DMS 273 (cell line): ENCODE measurements at regions not wholly inside any gene's neighbourhood (a gene's known extent, or its start where the extent isn't known, plus 50 kb on each side); places are given as distances from the start of the nearest gene placed in this dataset.

Source experiments
- DNase-seq: peaks from one replicate; lab custom pipeline; 2025; ENCODE audit not compliant: unreplicated experiment; lab: John Stamatoyannopoulos, UW

- DNase-seq, result no peak
Measured at GRCh38 chr15:27672537-27672936, 426.6 kb downstream of the OCA2 start.

GRCh38 chr15:27671819-27672437 lies 427.2 kb downstream of the OCA2 start:
- no peak for DNase-seq

GRCh38 chr15:27670486-27671209 lies 428.5 kb downstream of the OCA2 start:
- no peak for DNase-seq

GRCh38 chr15:27669641-27670040 lies 429.5 kb downstream of the OCA2 start:
- no peak for DNase-seq

GRCh38 chr15:27668471-27669220 lies 430.5 kb downstream of the OCA2 start:
- no peak for DNase-seq

GRCh38 chr15:27665002-27665401 lies 434.1 kb downstream of the OCA2 start:
- DNase-seq, result no peak

GRCh38 chr15:27662892-27663291 lies 436.2 kb downstream of the OCA2 start:
- no peak for DNase-seq

GRCh38 chr15:27660676-27661075 lies 438.4 kb downstream of the OCA2 start:
- no peak for DNase-seq

GRCh38 chr15:27656296-27656987 lies 442.7 kb downstream of the OCA2 start:
- DNase-seq, result no peak

GRCh38 chr15:27655056-27655455 lies 444.1 kb downstream of the OCA2 start:
- no peak for DNase-seq

GRCh38 chr15:27650244-27650643 lies 448.9 kb downstream of the OCA2 start:
- no peak for DNase-seq

- DNase-seq, result no peak
Measured at GRCh38 chr15:27648359-27648758, 450.8 kb downstream of the OCA2 start.

GRCh38 chr15:27646531-27646930 lies 452.6 kb downstream of the OCA2 start:
- no peak for DNase-seq

GRCh38 chr15:27645672-27646071 lies 453.4 kb downstream of the OCA2 start:
- no peak for DNase-seq

- no peak for DNase-seq
Measured at GRCh38 chr15:27642981-27643380, 456.1 kb downstream of the OCA2 start.

GRCh38 chr15:27639595-27639994 lies 459.5 kb downstream of the OCA2 start:
- no peak for DNase-seq

- DNase-seq, result no peak
Measured at GRCh38 chr15:27638958-27639357, 460.2 kb downstream of the OCA2 start.

GRCh38 chr15:27635916-27636315 lies 463.2 kb downstream of the OCA2 start:
- no peak for DNase-seq

- no peak for DNase-seq
Measured at GRCh38 chr15:27628486-27628885, 470.6 kb downstream of the OCA2 start.

- no peak for DNase-seq
Measured at GRCh38 chr15:27627623-27628022, 471.5 kb downstream of the OCA2 start.

GRCh38 chr15:27623560-27624305 lies 475.4 kb downstream of the OCA2 start:
- DNase-seq, result no peak
